Muscle of leg (tissue), 3 donors: ENCODE measurements at regions not wholly inside any gene's neighbourhood (a gene's known extent, or its start where the extent isn't known, plus 50 kb on each side); places are given as distances from the start of the nearest gene placed in this dataset.

Experiments used
- DNase-seq: peaks from one replicate; pipeline ENCODE4 v3.0.0; 2013
- H3K27ac ChIP-seq: one replicate; pipeline ENCODE4 v1.5.1; 2013; ENCODE audit warnings: mild to moderate bottlenecking, low read length, control low read depth
- H3K27me3 ChIP-seq: one replicate; pipeline ENCODE4 v1.6.1; 2013; ENCODE audit warnings: low read length; ENCODE audit not compliant: control insufficient read depth, insufficient read depth
- H3K36me3 ChIP-seq: one replicate; pipeline ENCODE4 v1.6.1; 2013; ENCODE audit warnings: low read length; ENCODE audit not compliant: control insufficient read depth, insufficient read depth
- H3K4me1 ChIP-seq: one replicate; pipeline ENCODE4 v1.6.1; 2013; ENCODE audit warnings: low read length; ENCODE audit not compliant: control insufficient read depth, insufficient read depth
- H3K4me3 ChIP-seq: one replicate; pipeline ENCODE4 v1.5.1; 2013; ENCODE audit warnings: low read length, control low read depth
- H3K9me3 ChIP-seq: replicated peaks from 2 replicates; pipeline ENCODE4 v1.6.1; 2013; ENCODE audit warnings: low read depth, low read length; ENCODE audit not compliant: control insufficient read depth
- WGBS: methylation state at CpG from one replicate; pipeline ENCODE4 v1.1.5; 2013; ENCODE audit warnings: missing lambda C conversion rate; ENCODE audit not compliant: insufficient coverage; 5-methylcytosine and 5-hydroxymethylcytosine counted together

- H3K4me3 ChIP-seq: no peak overlapping the region
- H3K9me3 ChIP-seq: peaks cover 3% of the 10 kb centered on the region
- no peak overlapping the region for H3K27ac ChIP-seq
- H3K27me3 ChIP-seq: no peaks in the 10 kb centered on the region
- no peak for DNase-seq
- no CpG with 5 or more reads among the region's 2 CpGs for WGBS
- H3K36me3 ChIP-seq: no peaks in the 10 kb centered on the region
- H3K4me1 ChIP-seq: no peaks in the 10 kb centered on the region
Observed at GRCh38 chr12:42824327-42824726, 234.8 kb upstream of the PRICKLE1 start.

DNA sequence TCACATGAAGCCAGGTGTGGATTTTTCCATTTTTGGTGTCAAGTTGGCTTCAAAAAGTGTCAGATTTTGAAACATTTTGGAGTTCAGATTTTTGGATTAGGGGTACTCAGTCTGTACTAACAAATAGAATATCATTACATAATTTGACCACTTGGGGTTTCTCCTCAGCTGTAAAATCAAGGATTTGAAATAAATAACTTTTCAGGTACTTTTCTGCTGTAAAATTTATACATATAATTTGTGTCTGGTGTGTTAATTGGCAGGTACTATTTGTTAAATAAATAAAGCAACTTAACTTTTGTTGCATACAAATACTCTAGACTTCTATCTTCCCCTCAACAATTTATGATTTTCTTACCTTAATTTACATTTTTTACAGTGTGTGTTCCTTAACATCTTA lies 234.1 kb upstream of the PRICKLE1 start:
- H3K27ac ChIP-seq: no peak overlapping the region
- peaks cover 3% of the 10 kb centered on the region for H3K9me3 ChIP-seq
- no peaks in the 10 kb centered on the region for H3K36me3 ChIP-seq

GRCh38 chr12:42819846-42820245 lies 230.3 kb upstream of the PRICKLE1 start:
- Histone ChIP-seq H3K9me3 (no peaks in the 10 kb centered on the region), H3K27me3 (no peaks in the 10 kb centered on the region), H3K36me3 (no peaks in the 10 kb centered on the region), H3K4me3 (no peak overlapping the region), H3K4me1 (no peaks in the 10 kb centered on the region), H3K27ac (no peak overlapping the region)
- 17% methylated on average over 3 of the region's 6 CpGs for WGBS
- peak; percentile 21 for DNase-seq

More for the DNA sequence above, 234.1 kb upstream of the PRICKLE1 start:
- H3K4me1 ChIP-seq: no peaks in the 10 kb centered on the region
- no peak for DNase-seq
- no peaks in the 10 kb centered on the region for H3K27me3 ChIP-seq
- H3K4me3 ChIP-seq: no peak overlapping the region

GRCh38 chr12:42815068-42815467 lies 225.5 kb upstream of the PRICKLE1 start:
- H3K36me3 ChIP-seq: no peaks in the 10 kb centered on the region
- no peak overlapping the region for H3K27ac ChIP-seq
- no peaks in the 10 kb centered on the region for H3K27me3 ChIP-seq
- no peaks in the 10 kb centered on the region for H3K9me3 ChIP-seq
- DNase-seq: no peak
- no peaks in the 10 kb centered on the region for H3K4me1 ChIP-seq
- H3K4me3 ChIP-seq: no peak overlapping the region
- WGBS: no CpG with 5 or more reads among the region's 2 CpGs

DNA sequence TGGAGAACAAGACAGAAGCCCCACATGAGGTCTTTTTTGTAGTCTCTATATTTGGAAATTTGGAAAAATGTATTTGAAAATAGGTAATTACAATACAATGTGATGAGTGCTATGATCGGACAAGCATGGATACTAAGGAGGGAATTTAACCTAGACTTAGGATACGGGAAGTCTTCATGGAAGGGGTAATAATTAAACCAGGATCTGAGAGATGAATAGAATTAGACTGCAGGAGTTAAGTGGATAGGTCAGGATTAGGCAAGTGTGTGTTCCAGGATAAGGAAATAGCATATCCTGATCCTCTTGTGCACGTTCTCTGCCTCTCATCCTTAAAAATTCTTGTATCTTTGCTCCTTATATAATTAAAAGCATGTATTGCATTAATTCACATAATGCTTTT lies 223.3 kb upstream of the PRICKLE1 start:
- Histone ChIP-seq H3K4me3 (no peak overlapping the region), H3K9me3 (no peaks in the 10 kb centered on the region), H3K27me3 (no peaks in the 10 kb centered on the region), H3K36me3 (no peaks in the 10 kb centered on the region), H3K4me1 (no peaks in the 10 kb centered on the region), H3K27ac (no peak overlapping the region)
- WGBS: 92% methylated on average over 2 of the region's 3 CpGs
- DNase-seq: no peak

- Histone ChIP-seq H3K27ac (no peak overlapping the region), H3K9me3 (no peaks in the 10 kb centered on the region), H3K27me3 (no peaks in the 10 kb centered on the region), H3K4me1 (no peaks in the 10 kb centered on the region), H3K36me3 (no peaks in the 10 kb centered on the region), H3K4me3 (no peak overlapping the region)
- DNase-seq: no peak
Observed at GRCh38 chr12:42812086-42812485, 222.5 kb upstream of the PRICKLE1 start.

- Histone ChIP-seq H3K27me3 (no peaks in the 10 kb centered on the region), H3K36me3 (no peaks in the 10 kb centered on the region), H3K4me1 (no peaks in the 10 kb centered on the region), H3K4me3 (no peak overlapping the region), H3K9me3 (no peaks in the 10 kb centered on the region), H3K27ac (no peak overlapping the region)
- WGBS: 60% methylated on average over 2 of the region's 3 CpGs
- DNase-seq: no peak
Observed at GRCh38 chr12:42810006-42810405, 220.5 kb upstream of the PRICKLE1 start.

DNA sequence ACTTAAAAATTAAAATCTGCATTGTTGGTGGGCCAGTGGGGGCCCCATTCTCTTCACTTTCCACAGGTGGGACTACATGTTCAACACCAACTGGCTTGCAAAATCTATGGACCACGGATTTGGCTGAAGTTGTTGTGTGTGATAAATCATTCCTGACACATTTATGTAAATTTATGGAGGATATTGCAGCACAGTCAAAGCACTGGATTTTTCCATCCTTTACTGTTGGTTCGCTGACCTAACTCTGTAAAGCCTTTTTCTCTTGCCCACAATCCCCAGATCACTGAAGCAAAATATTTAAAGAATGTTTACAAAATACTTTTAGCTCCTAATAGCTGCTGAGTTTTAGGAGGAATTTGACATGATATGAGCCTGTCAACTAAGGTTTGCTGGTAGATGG lies 219.7 kb upstream of the PRICKLE1 start:
- no CpG with 5 or more reads among the region's 2 CpGs for WGBS
- Histone ChIP-seq H3K27me3 (no peaks in the 10 kb centered on the region), H3K4me1 (no peaks in the 10 kb centered on the region), H3K27ac (no peak overlapping the region), H3K9me3 (no peaks in the 10 kb centered on the region), H3K4me3 (no peak overlapping the region), H3K36me3 (no peaks in the 10 kb centered on the region)
- DNase-seq: no peak

GRCh38 chr12:42807766-42808165 lies 218.2 kb upstream of the PRICKLE1 start:
- WGBS: 100% methylated on average over 1 of the region's 3 CpGs
- no peak for DNase-seq
- Histone ChIP-seq H3K27ac (no peak overlapping the region), H3K4me1 (peaks cover 7% of the 10 kb centered on the region), H3K36me3 (no peaks in the 10 kb centered on the region), H3K4me3 (no peak overlapping the region), H3K9me3 (no peaks in the 10 kb centered on the region), H3K27me3 (no peaks in the 10 kb centered on the region)

GRCh38 chr12:42807251-42807650 lies 217.7 kb upstream of the PRICKLE1 start:
- Histone ChIP-seq H3K9me3 (no peaks in the 10 kb centered on the region), H3K27me3 (no peaks in the 10 kb centered on the region), H3K4me1 (peaks cover 10% of the 10 kb centered on the region), H3K27ac (no peak overlapping the region), H3K36me3 (no peaks in the 10 kb centered on the region), H3K4me3 (no peak overlapping the region)
- DNase-seq: no peak
- WGBS: no CpG with 5 or more reads among the region's 2 CpGs

GRCh38 chr12:42804928-42805327 lies 215.4 kb upstream of the PRICKLE1 start:
- H3K9me3 ChIP-seq: no peaks in the 10 kb centered on the region
- no peak overlapping the region for H3K4me3 ChIP-seq
- no peak overlapping the region for H3K27ac ChIP-seq
- no CpG with 5 or more reads among the region's 2 CpGs for WGBS
- H3K4me1 ChIP-seq: peaks cover 11% of the 10 kb centered on the region
- no peaks in the 10 kb centered on the region for H3K36me3 ChIP-seq
- no peak for DNase-seq
- no peaks in the 10 kb centered on the region for H3K27me3 ChIP-seq
